SK-N-SH (cell line): ENCODE measurements at regions not wholly inside any gene's neighbourhood (a gene's known extent, or its start where the extent isn't known, plus 50 kb on each side); places are given as distances from the start of the nearest gene placed in this dataset.
A peak's percentile ranks its signal among the peaks of the same experiment; 100 is the strongest.

Experiments used
- CTCF ChIA-PET: fragments of 300-600, 350-600 bp; formaldehyde crosslinking; extraction: SDS; loops from one replicate; lab custom pipeline; 2021; lab: Yijun Ruan, JAX
- POLR2A ChIA-PET: fragments of 350-600 bp; sonication (Branson Sonifier 250); formaldehyde crosslinking; extraction: SDS; loops from one replicate; lab custom pipeline; 2020; ENCODE audit warnings: antibody characterized with exemption, inconsistent platforms; lab: Yijun Ruan, JAX
- DNase-seq: peaks from one replicate; pipeline ENCODE4 v3.0.0; 2012
- H2AFZ ChIP-seq: fragments of 200-600 bp; sonication (generic); 2 replicates; pipeline ENCODE4 v1.8.1; 2016; ENCODE audit warnings: antibody characterized with exemption, mild to moderate bottlenecking, low read depth
- H3F3A ChIP-seq: fragments of 200-600 bp; sonication (generic); replicated peaks from 2 replicates; pipeline ENCODE3; 2016; ENCODE audit warnings: antibody characterized with exemption, mild to moderate bottlenecking; ENCODE audit not compliant: insufficient read depth
- H3K27ac ChIP-seq, 2 experiments: fragments of 200-500 bp in 1 of 2; fragments of 200-600 bp in 1 of 2; sonication (Bioruptor generic) in 1 of 2; sonication (generic), shearing (Covaris generic) in 1 of 2; 2 replicates each; pipeline versions ENCODE4 v1.5.1 to v1.6.1; 2014 to 2016; ENCODE audit warnings: low read depth in 2 of 2, inconsistent platforms in 1 of 2, low read length in 1 of 2, mild to moderate bottlenecking in 1 of 2, mixed read lengths in 1 of 2
- H3K27me3 ChIP-seq: fragments of 200-600 bp; sonication (generic), shearing (Covaris generic); 2 replicates; pipeline ENCODE4 v1.6.1; 2016; ENCODE audit warnings: mixed run types; ENCODE audit not compliant: insufficient read depth
- H3K36me3 ChIP-seq, 2 experiments: fragments of 200-500 bp in 1 of 2; fragments of 200-600 bp in 1 of 2; sonication (Bioruptor generic) in 1 of 2; sonication (generic) in 1 of 2; replicated peaks in 1 of 2; 2 replicates each; pipeline versions ENCODE3 to v1.5.1; 2014 to 2016; ENCODE audit warnings: low read length in 1 of 2, mild to moderate bottlenecking in 1 of 2; ENCODE audit not compliant: insufficient read depth in 2 of 2, control insufficient read depth in 1 of 2
- H3K4me1 ChIP-seq, 2 experiments: fragments of 200-500 bp in 1 of 2; fragments of 200-600 bp in 1 of 2; sonication (Bioruptor generic) in 1 of 2; sonication (generic), shearing (Covaris generic) in 1 of 2; 2 replicates each; pipeline versions ENCODE4 v1.5.1 to v1.6.1; 2014 to 2016; ENCODE audit warnings: low read depth in 1 of 2, low read length in 1 of 2, mixed run types in 1 of 2; ENCODE audit not compliant: insufficient read depth in 2 of 2, control insufficient read depth in 1 of 2
- H3K4me2 ChIP-seq: fragments of 200-600 bp; sonication (generic), shearing (Covaris generic); 2 replicates; pipeline ENCODE4 v1.6.1; 2017; ENCODE audit warnings: mixed run types
- H3K4me3 ChIP-seq, 2 experiments: fragments of 200-500 bp in 1 of 2; fragments of 200-600 bp in 1 of 2; sonication (Bioruptor generic) in 1 of 2; sonication (generic), shearing (Covaris generic) in 1 of 2; 2 replicates each; pipeline versions ENCODE4 v1.5.1 to v1.8.1; 2014 to 2016; ENCODE audit warnings: low read depth in 2 of 2, inconsistent platforms in 1 of 2, low read length in 1 of 2, mild to moderate bottlenecking in 1 of 2, mixed read lengths in 1 of 2, moderate library complexity in 1 of 2
- H3K79me2 ChIP-seq: fragments of 200-600 bp; sonication (generic); 2 replicates; pipeline ENCODE4 v1.8.1; 2017; ENCODE audit warnings: mild to moderate bottlenecking; ENCODE audit not compliant: insufficient read depth
- H3K9ac ChIP-seq: fragments of 200-600 bp; sonication (generic); 2 replicates; pipeline ENCODE4 v1.6.1; 2017; ENCODE audit warnings: mixed run types
- H3K9me2 ChIP-seq: fragments of 200-600 bp; sonication (generic); 2 replicates; pipeline ENCODE4 v1.6.1; 2017; ENCODE audit warnings: mixed run types
- H3K9me3 ChIP-seq: fragments of 200-600 bp; sonication (generic); 2 replicates; pipeline ENCODE4 v1.6.1; 2017; ENCODE audit warnings: mixed run types, mild to moderate bottlenecking, moderate library complexity
- H4K20me1 ChIP-seq: fragments of 200-600 bp; sonication (generic); 2 replicates; pipeline ENCODE4 v1.6.1; 2017; ENCODE audit warnings: mild to moderate bottlenecking, mixed run types; ENCODE audit not compliant: insufficient read depth
- CHD2 ChIP-seq: fragments of 150-350 bp; IDR thresholded peaks from 2 replicates; pipeline ENCODE4 v1.6.1; 2018; ENCODE audit warnings: low read length; ENCODE audit not compliant: partially characterized antibody
- EZH2phosphoT487 ChIP-seq: fragments of 200-600 bp; sonication (generic); IDR thresholded peaks from 2 replicates; pipeline ENCODE4 v1.6.1; 2017; ENCODE audit warnings: low read depth, mixed run types, mild to moderate bottlenecking, antibody characterized with exemption, moderate library complexity, borderline replicate concordance
- GABPA ChIP-seq: IDR thresholded peaks from 2 replicates; pipeline ENCODE4 v1.4.0; 2012; ENCODE audit warnings: low read depth, mild to moderate bottlenecking
- MEF2A ChIP-seq: IDR thresholded peaks from 2 replicates; pipeline ENCODE4 v1.4.0; 2012; ENCODE audit warnings: low read depth, borderline replicate concordance
- MXI1 ChIP-seq: IDR thresholded peaks from 2 replicates; pipeline ENCODE4 v1.6.1; 2012; ENCODE audit warnings: mild to moderate bottlenecking, low read depth, low read length, improper control_type of control experiment
- RFX5 ChIP-seq: IDR thresholded peaks from 2 replicates; pipeline ENCODE4 v1.6.1; 2012; ENCODE audit warnings: mild to moderate bottlenecking, improper control_type of control experiment, low read length
- WGBS: methylation state at CpG from one replicate; pipeline ENCODE4 v1.1.6; 2017; ENCODE audit warnings: low lambda C conversion rate; 5-methylcytosine and 5-hydroxymethylcytosine counted together
- TF ChIP-seq, protein P1 (sequence below): IDR thresholded peaks from 2 replicates; pipeline ENCODE4 v1.4.0; 2012; ENCODE audit warnings: low read depth, borderline replicate concordance
- TF ChIP-seq, protein P2 (sequence below): IDR thresholded peaks from 2 replicates; pipeline ENCODE4; 2012
- TF ChIP-seq, protein P3 (sequence below): IDR thresholded peaks from 2 replicates; pipeline ENCODE4 v1.4.0; 2012; ENCODE audit warnings: low read depth, borderline replicate concordance
- TF ChIP-seq, protein P4 (sequence below): IDR thresholded peaks from 2 replicates; pipeline ENCODE4 v1.6.1; 2012; ENCODE audit warnings: mild to moderate bottlenecking, low read depth, low read length, moderate library complexity

DNA sequence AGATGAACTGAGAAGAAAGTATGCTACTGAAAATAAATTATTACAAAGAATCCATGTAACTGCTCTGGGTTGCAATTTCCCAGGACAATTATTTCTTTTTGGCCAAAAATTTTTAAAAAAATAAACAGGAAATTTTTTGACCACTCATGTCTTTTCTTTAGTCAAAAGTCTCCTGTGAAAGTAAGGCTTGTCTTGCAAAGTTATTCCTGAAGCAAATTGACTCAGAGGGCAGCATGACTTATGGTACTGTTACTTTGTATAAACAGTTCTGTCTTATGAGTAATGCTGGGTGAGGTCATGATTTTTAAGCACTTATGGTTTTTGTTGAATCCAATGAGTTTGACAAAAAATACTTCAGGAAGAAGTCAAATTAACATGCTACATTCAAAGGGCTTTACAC lies 292.8 kb upstream of the ARSJ start (continued):
- TF ChIP-seq, protein P1, sequence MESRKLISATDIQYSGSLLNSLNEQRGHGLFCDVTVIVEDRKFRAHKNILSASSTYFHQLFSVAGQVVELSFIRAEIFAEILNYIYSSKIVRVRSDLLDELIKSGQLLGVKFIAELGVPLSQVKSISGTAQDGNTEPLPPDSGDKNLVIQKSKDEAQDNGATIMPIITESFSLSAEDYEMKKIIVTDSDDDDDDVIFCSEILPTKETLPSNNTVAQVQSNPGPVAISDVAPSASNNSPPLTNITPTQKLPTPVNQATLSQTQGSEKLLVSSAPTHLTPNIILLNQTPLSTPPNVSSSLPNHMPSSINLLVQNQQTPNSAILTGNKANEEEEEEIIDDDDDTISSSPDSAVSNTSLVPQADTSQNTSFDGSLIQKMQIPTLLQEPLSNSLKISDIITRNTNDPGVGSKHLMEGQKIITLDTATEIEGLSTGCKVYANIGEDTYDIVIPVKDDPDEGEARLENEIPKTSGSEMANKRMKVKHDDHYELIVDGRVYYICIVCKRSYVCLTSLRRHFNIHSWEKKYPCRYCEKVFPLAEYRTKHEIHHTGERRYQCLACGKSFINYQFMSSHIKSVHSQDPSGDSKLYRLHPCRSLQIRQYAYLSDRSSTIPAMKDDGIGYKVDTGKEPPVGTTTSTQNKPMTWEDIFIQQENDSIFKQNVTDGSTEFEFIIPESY, result peak; percentile 57; the same call in 1 of the 2 replicates

DNA sequence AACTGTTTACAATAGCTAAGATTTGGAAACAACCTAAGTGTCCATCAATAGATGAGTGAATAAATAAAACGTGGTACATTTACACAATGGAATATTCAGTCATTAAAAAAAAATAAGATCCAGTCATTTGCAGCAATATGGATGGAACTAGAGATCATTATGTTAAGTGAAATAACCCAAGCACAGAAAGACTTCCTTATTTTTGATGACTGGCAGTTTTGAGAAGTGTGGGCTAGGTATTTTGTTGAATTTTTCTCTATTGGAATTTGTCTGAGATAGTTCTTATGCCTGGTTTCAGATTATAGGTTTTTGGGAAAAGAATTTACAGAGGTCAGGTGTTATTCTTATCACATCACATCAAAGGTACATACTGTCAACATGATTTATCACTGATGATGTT lies 293.8 kb upstream of the ARSJ start:
- Histone ChIP-seq H3K27me3 (no peaks in the 10 kb centered on the region), H3K36me3 (peaks cover 0 to 5% of the 10 kb centered on the region in 2 experiments), H3F3A (peaks cover 26% of the 10 kb centered on the region), H3K9me3 (no peaks in the 10 kb centered on the region), H2AFZ (0 out of 2 replicates have a peak overlapping the region, but pooled peaks have one; percentile 27), H3K4me1 (peaks cover 0 to 35% of the 10 kb centered on the region in 2 experiments; a peak in 2 of 4 replicates), H3K4me3 (no peak overlapping the region), H4K20me1 (no peaks in the 10 kb centered on the region), H3K9ac (no peak overlapping the region), H3K79me2 (no peaks in the 10 kb centered on the region), H3K9me2 (no peaks in the 10 kb centered on the region), H3K4me2 (no peak overlapping the region), H3K27ac (peak overlapping the region in 1 of 2 experiments; percentile 99; a peak in 2 of 4 replicates)
- no peak for DNase-seq
- 77% methylated on average over 1 of the region's 1 CpG for WGBS
- no peak for TF ChIP-seq GABPA
- no peak for TF ChIP-seq CHD2
- TF ChIP-seq, protein P2, sequence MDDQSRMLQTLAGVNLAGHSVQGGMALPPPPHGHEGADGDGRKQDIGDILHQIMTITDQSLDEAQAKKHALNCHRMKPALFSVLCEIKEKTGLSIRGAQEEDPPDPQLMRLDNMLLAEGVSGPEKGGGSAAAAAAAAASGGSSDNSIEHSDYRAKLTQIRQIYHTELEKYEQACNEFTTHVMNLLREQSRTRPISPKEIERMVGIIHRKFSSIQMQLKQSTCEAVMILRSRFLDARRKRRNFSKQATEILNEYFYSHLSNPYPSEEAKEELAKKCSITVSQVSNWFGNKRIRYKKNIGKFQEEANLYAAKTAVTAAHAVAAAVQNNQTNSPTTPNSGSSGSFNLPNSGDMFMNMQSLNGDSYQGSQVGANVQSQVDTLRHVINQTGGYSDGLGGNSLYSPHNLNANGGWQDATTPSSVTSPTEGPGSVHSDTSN, result 0 out of 2 replicates have a peak, but pooled peaks have one; percentile 10
- TF ChIP-seq, protein P3, sequence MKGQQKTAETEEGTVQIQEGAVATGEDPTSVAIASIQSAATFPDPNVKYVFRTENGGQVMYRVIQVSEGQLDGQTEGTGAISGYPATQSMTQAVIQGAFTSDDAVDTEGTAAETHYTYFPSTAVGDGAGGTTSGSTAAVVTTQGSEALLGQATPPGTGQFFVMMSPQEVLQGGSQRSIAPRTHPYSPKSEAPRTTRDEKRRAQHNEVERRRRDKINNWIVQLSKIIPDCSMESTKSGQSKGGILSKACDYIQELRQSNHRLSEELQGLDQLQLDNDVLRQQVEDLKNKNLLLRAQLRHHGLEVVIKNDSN, result no peak
- TF ChIP-seq, protein P4, sequence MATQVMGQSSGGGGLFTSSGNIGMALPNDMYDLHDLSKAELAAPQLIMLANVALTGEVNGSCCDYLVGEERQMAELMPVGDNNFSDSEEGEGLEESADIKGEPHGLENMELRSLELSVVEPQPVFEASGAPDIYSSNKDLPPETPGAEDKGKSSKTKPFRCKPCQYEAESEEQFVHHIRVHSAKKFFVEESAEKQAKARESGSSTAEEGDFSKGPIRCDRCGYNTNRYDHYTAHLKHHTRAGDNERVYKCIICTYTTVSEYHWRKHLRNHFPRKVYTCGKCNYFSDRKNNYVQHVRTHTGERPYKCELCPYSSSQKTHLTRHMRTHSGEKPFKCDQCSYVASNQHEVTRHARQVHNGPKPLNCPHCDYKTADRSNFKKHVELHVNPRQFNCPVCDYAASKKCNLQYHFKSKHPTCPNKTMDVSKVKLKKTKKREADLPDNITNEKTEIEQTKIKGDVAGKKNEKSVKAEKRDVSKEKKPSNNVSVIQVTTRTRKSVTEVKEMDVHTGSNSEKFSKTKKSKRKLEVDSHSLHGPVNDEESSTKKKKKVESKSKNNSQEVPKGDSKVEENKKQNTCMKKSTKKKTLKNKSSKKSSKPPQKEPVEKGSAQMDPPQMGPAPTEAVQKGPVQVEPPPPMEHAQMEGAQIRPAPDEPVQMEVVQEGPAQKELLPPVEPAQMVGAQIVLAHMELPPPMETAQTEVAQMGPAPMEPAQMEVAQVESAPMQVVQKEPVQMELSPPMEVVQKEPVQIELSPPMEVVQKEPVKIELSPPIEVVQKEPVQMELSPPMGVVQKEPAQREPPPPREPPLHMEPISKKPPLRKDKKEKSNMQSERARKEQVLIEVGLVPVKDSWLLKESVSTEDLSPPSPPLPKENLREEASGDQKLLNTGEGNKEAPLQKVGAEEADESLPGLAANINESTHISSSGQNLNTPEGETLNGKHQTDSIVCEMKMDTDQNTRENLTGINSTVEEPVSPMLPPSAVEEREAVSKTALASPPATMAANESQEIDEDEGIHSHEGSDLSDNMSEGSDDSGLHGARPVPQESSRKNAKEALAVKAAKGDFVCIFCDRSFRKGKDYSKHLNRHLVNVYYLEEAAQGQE, result no peak
- ChIA-PET POLR2A (no interaction called here), CTCF (no interaction called here)

DNA sequence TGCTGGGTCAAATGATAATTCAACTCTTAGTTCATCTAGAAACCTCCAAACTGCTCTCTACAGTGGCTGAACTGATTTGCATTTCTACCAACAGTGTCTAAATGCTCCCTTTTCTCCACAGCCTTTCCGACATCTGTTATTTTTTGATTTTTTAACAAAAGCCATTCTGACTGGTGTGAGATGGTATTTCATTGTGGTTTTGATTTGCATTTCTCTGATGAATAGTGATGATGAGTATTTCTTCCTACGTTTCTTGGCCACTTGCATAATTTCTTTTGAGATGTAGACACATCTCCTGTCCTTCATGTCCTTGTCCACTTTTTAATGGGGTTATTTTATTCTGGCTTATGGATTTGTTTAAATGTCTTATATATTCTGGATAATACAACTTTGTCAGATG lies 298.2 kb upstream of the ARSJ start:
- H3K4me2 ChIP-seq, result no peak overlapping the region
- H3K4me3 ChIP-seq, result no peak overlapping the region
- no peak for DNase-seq
- ChIA-PET CTCF (no interaction called here), POLR2A (no interaction called here)
- H4K20me1 ChIP-seq, result no peaks in the 10 kb centered on the region
- no peaks in the 10 kb centered on the region for H3K27me3 ChIP-seq
- peak overlapping the region in 1 of 2 experiments; percentile 31; a peak in 2 of 4 replicates for H3K27ac ChIP-seq
- WGBS, result 69% methylated on average over 2 of the region's 2 CpGs
- H2AFZ ChIP-seq, result peak overlapping the region; percentile 4; the same call in 1 of the 2 replicates
- H3F3A ChIP-seq, result peaks cover 30% of the 10 kb centered on the region
- H3K79me2 ChIP-seq, result no peaks in the 10 kb centered on the region
- H3K4me1 ChIP-seq, result peaks cover 0 to 35% of the 10 kb centered on the region in 2 experiments; a peak in 3 of 4 replicates
- H3K36me3 ChIP-seq, result peaks cover 0 to 11% of the 10 kb centered on the region in 2 experiments
- no peaks in the 10 kb centered on the region for H3K9me2 ChIP-seq
- no peaks in the 10 kb centered on the region for H3K9me3 ChIP-seq
- H3K9ac ChIP-seq, result no peak overlapping the region
- no peak for TF ChIP-seq MEF2A
- TF ChIP-seq EZH2phosphoT487, result no peak
- TF ChIP-seq RFX5, result no peak
- TF ChIP-seq, protein P4, result no peak
- no peak for TF ChIP-seq MXI1
- TF ChIP-seq, protein P2, result no peak
